ENCODE measurements at regions not wholly inside any gene's neighbourhood (a gene's known extent, or its start where the extent isn't known, plus 50 kb on each side); places are given as distances from the start of the nearest gene placed in this dataset.

GRCh38 chr20:40307997-40308396 lies 381.0 kb downstream of the MAFB start:
- H3K9me3 ChIP-seq (ENCODE audit: low read depth), result no peaks in the 10 kb centered on the region
- H3K36me3 ChIP-seq (ENCODE audit: low read depth), result no peaks in the 10 kb centered on the region
- no peak overlapping the region for H3K4me3 ChIP-seq
- in situ Hi-C loops (cut with MboI), result no loop called here
- 71 to 75% methylated on average over 7 of the region's 7 CpGs for WGBS, 2 experiments (ENCODE audit: low coverage in 1 of 2, low lambda C conversion rate in 2 of 2, missing lambda C conversion rate in 2 of 2)
- no peak overlapping the region for H3K4me2 ChIP-seq (ENCODE audit: unreplicated experiment)
- H3K27ac ChIP-seq, result no peak overlapping the region
- H3K4me1 ChIP-seq (ENCODE audit: insufficient read depth), result no peaks in the 10 kb centered on the region
- no peak overlapping the region for H3K9ac ChIP-seq
- no peak for DNase-seq
- TF ChIP-seq EZH2 (IDR thresholded peaks at IDR 0.05; ENCODE audit: insufficient read depth, poor library complexity, severe bottlenecking) (no peak), EZH2phosphoT487 (IDR thresholded peaks at IDR 0.05; ENCODE audit: insufficient read depth, low read depth) (no peak)
- no peak overlapping the region for H2AFZ ChIP-seq
- no peaks in the 10 kb centered on the region for H3F3A ChIP-seq (ENCODE audit: insufficient read depth)
- H3K9me2 ChIP-seq (ENCODE audit: insufficient read depth), result no peaks in the 10 kb centered on the region
- no peaks in the 10 kb centered on the region for H3K79me2 ChIP-seq (ENCODE audit: insufficient read depth)
- peaks cover 6% of the 10 kb centered on the region; the same call in 1 of the 2 replicates for H3K27me3 ChIP-seq (replicated peaks; ENCODE audit: insufficient read depth)
- no peaks in the 10 kb centered on the region for H4K20me1 ChIP-seq (ENCODE audit: insufficient read depth)

GRCh38 chr20:40307268-40307667 lies 381.8 kb downstream of the MAFB start:
- in situ Hi-C loops (cut with MboI), result no loop called here
- H2AFZ ChIP-seq, result no peak overlapping the region
- H3K9me3 ChIP-seq (ENCODE audit: low read depth), result no peaks in the 10 kb centered on the region
- H3F3A ChIP-seq (ENCODE audit: insufficient read depth), result no peaks in the 10 kb centered on the region
- no peak for DNase-seq
- no peak for TF ChIP-seq EZH2phosphoT487 (IDR thresholded peaks at IDR 0.05; ENCODE audit: insufficient read depth, low read depth)
- no peak for TF ChIP-seq EZH2 (IDR thresholded peaks at IDR 0.05; ENCODE audit: insufficient read depth, poor library complexity, severe bottlenecking)
- no peaks in the 10 kb centered on the region for H3K36me3 ChIP-seq (ENCODE audit: low read depth)
- no peak overlapping the region for H3K4me2 ChIP-seq (ENCODE audit: unreplicated experiment)
- no peak overlapping the region for H3K4me3 ChIP-seq
- no peak overlapping the region for H3K27ac ChIP-seq
- no peaks in the 10 kb centered on the region for H3K4me1 ChIP-seq (ENCODE audit: insufficient read depth)
- H3K79me2 ChIP-seq (ENCODE audit: insufficient read depth), result no peaks in the 10 kb centered on the region
- no peak overlapping the region for H3K9ac ChIP-seq
- no peaks in the 10 kb centered on the region for H3K9me2 ChIP-seq (ENCODE audit: insufficient read depth)
- WGBS, 2 experiments (ENCODE audit: low coverage in 1 of 2, low lambda C conversion rate in 2 of 2, missing lambda C conversion rate in 2 of 2), result 29 to 43% methylated on average over 3 of the region's 3 CpGs
- no peaks in the 10 kb centered on the region for H4K20me1 ChIP-seq (ENCODE audit: insufficient read depth)
- no peaks in the 10 kb centered on the region; the same call in 1 of the 2 replicates for H3K27me3 ChIP-seq (replicated peaks; ENCODE audit: insufficient read depth)

DNA sequence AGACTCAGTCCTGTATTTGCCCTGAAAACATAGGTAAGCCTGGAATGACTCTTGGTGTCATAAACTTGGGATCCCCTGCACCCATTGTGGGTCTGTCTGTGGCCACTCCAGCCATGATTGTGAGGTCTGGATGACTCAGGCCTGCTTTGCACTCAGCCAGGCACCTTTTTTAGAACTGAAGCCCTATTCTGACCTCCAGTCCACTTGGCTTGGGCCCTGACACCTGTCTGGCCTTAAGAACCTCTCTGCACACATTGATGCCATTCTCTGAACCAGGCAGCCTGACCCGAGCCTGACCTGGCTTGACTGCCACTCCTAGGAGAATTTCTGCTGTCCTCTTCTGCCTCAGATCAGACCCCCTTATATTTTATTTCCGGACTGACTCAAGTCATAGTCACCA lies 383.7 kb downstream of the MAFB start:
- Histone ChIP-seq H3K36me3 (ENCODE audit: low read depth) (no peaks in the 10 kb centered on the region), H3K27me3 (replicated peaks; ENCODE audit: insufficient read depth) (peaks cover 7% of the 10 kb centered on the region; the same call in 1 of the 2 replicates), H4K20me1 (ENCODE audit: insufficient read depth) (no peaks in the 10 kb centered on the region), H3K79me2 (ENCODE audit: insufficient read depth) (no peaks in the 10 kb centered on the region), H3K4me1 (ENCODE audit: insufficient read depth) (no peaks in the 10 kb centered on the region), H2AFZ (no peak overlapping the region), H3K27ac (no peak overlapping the region), H3F3A (ENCODE audit: insufficient read depth) (no peaks in the 10 kb centered on the region), H3K4me3 (no peak overlapping the region), H3K9ac (no peak overlapping the region), H3K9me3 (ENCODE audit: low read depth) (no peaks in the 10 kb centered on the region), H3K9me2 (ENCODE audit: insufficient read depth) (no peaks in the 10 kb centered on the region), H3K4me2 (ENCODE audit: unreplicated experiment) (no peak overlapping the region)
- no peak for TF ChIP-seq EZH2phosphoT487 (IDR thresholded peaks at IDR 0.05; ENCODE audit: insufficient read depth, low read depth)
- TF ChIP-seq EZH2 (IDR thresholded peaks at IDR 0.05; ENCODE audit: insufficient read depth, poor library complexity, severe bottlenecking), result no peak
- no peak for DNase-seq
- WGBS, 2 experiments (ENCODE audit: low coverage in 1 of 2, low lambda C conversion rate in 2 of 2, missing lambda C conversion rate in 2 of 2), result 68 to 77% methylated on average over 2 of the region's 2 CpGs
- in situ Hi-C loops (cut with MboI), result no loop called here

DNA sequence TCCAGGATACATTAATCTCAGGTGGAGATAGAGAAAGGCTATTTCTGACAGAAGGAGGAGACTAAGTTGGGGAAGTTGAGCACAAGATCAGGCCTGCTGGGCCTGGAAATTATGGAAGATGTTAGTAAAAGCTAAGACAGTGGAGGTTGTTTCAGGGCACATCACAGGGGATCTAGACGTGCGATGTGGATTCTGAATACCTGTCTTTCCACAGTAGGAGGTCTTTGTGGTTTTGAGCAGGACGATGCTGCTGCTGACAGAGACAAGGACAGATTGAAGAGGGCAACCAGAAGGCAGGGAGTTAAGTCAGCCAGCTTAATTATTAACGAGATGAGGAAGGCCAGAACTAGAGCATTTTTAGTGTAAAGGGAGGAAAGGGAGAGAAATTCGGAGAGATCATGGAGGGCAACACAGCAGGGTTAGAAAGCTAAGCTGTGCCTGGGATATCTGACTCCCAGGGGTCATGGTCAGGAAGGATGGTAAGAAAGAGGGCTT lies 384.9 kb downstream of the MAFB start:
- Histone ChIP-seq H3K79me2 (ENCODE audit: insufficient read depth) (no peaks in the 10 kb centered on the region), H3K4me3 (no peak overlapping the region), H3K27ac (no peak overlapping the region), H3K9ac (no peak overlapping the region), H3F3A (ENCODE audit: insufficient read depth) (no peaks in the 10 kb centered on the region), H3K4me2 (ENCODE audit: unreplicated experiment) (no peak overlapping the region), H3K36me3 (ENCODE audit: low read depth) (no peaks in the 10 kb centered on the region), H3K4me1 (ENCODE audit: insufficient read depth) (no peaks in the 10 kb centered on the region), H3K9me2 (ENCODE audit: insufficient read depth) (no peaks in the 10 kb centered on the region), H4K20me1 (ENCODE audit: insufficient read depth) (no peaks in the 10 kb centered on the region), H3K27me3 (replicated peaks; ENCODE audit: insufficient read depth) (peaks cover 7% of the 10 kb centered on the region; the same call in 1 of the 2 replicates), H2AFZ (no peak overlapping the region), H3K9me3 (ENCODE audit: low read depth) (no peaks in the 10 kb centered on the region)
- DNase-seq, result no peak
- TF ChIP-seq EZH2 (IDR thresholded peaks at IDR 0.05; ENCODE audit: insufficient read depth, poor library complexity, severe bottlenecking) (no peak), EZH2phosphoT487 (IDR thresholded peaks at IDR 0.05; ENCODE audit: insufficient read depth, low read depth) (no peak)
- in situ Hi-C loops (cut with MboI), result no loop called here
- WGBS, 2 experiments (ENCODE audit: low coverage in 1 of 2, low lambda C conversion rate in 2 of 2, missing lambda C conversion rate in 2 of 2), result 53 to 60% methylated on average over 5 of the region's 5 CpGs

- H3K36me3 ChIP-seq (ENCODE audit: low read depth), result no peaks in the 10 kb centered on the region
- H3K9me2 ChIP-seq (ENCODE audit: insufficient read depth), result no peaks in the 10 kb centered on the region
- 0 out of 2 replicates have a peak, but pooled peaks cover 11% of the 10 kb centered on the region for H3K4me1 ChIP-seq (ENCODE audit: insufficient read depth)
- no peaks in the 10 kb centered on the region for H4K20me1 ChIP-seq (ENCODE audit: insufficient read depth)
- H3K4me2 ChIP-seq (ENCODE audit: unreplicated experiment), result no peak overlapping the region
- no peaks in the 10 kb centered on the region for H3F3A ChIP-seq (ENCODE audit: insufficient read depth)
- H3K27me3 ChIP-seq (replicated peaks; ENCODE audit: insufficient read depth), result no peaks in the 10 kb centered on the region; the same call in 1 of the 2 replicates
- H3K27ac ChIP-seq, result no peak overlapping the region
- no peak for DNase-seq
- H2AFZ ChIP-seq, result no peak overlapping the region
- no peak overlapping the region for H3K9ac ChIP-seq
- H3K79me2 ChIP-seq (ENCODE audit: insufficient read depth), result no peaks in the 10 kb centered on the region
- in situ Hi-C loops (cut with MboI), result no loop called here
- H3K9me3 ChIP-seq (ENCODE audit: low read depth), result no peaks in the 10 kb centered on the region
- TF ChIP-seq EZH2 (IDR thresholded peaks at IDR 0.05; ENCODE audit: insufficient read depth, poor library complexity, severe bottlenecking), result no peak
- 63 to 70% methylated on average over 1 of the region's 1 CpG for WGBS, 2 experiments (ENCODE audit: low coverage in 1 of 2, low lambda C conversion rate in 2 of 2, missing lambda C conversion rate in 2 of 2)
- H3K4me3 ChIP-seq, result no peak overlapping the region
These were observed 394.3 kb downstream of the MAFB start for GRCh38 chr20:40294747-40295146.
